ENCODE measurements at regions not wholly inside any gene's neighbourhood (a gene's known extent, or its start where the extent isn't known, plus 50 kb on each side); places are given as distances from the start of the nearest gene placed in this dataset.

DNA sequence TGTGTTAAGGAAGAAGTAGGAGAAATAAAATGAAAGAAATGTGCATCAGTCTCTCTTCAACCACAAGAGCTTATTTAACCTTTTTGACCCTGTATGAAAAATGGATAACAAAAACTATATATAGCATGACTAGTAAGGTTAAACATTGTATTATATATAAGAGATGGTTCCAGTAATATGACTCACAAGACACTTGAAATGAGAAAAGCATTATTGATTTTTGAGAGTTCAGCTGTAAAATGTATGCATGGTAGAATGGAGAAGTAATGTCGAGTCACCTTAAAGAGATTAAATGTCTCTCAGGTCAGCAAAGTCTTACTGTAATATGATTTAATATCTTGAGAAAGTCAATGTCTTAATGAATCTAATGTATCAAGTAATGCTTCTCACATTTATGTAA lies 860.9 kb downstream of the TAF11L14 start:
- TF ChIP-seq, protein P1, sequence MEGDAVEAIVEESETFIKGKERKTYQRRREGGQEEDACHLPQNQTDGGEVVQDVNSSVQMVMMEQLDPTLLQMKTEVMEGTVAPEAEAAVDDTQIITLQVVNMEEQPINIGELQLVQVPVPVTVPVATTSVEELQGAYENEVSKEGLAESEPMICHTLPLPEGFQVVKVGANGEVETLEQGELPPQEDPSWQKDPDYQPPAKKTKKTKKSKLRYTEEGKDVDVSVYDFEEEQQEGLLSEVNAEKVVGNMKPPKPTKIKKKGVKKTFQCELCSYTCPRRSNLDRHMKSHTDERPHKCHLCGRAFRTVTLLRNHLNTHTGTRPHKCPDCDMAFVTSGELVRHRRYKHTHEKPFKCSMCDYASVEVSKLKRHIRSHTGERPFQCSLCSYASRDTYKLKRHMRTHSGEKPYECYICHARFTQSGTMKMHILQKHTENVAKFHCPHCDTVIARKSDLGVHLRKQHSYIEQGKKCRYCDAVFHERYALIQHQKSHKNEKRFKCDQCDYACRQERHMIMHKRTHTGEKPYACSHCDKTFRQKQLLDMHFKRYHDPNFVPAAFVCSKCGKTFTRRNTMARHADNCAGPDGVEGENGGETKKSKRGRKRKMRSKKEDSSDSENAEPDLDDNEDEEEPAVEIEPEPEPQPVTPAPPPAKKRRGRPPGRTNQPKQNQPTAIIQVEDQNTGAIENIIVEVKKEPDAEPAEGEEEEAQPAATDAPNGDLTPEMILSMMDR (IDR thresholded peaks at IDR 0.05; ENCODE audit: unreplicated experiment in 3 of 3): no peak
- no peaks in the 10 kb centered on the region for H3K36me3 Mint-ChIP-seq (ENCODE audit: low read depth)
- no peak overlapping the region for H3K27ac Mint-ChIP-seq
- H3K9me3 Mint-ChIP-seq: peaks cover 17% of the 10 kb centered on the region
- H3K27me3 Mint-ChIP-seq (ENCODE audit: low read depth): no peaks in the 10 kb centered on the region
- no peaks in the 10 kb centered on the region for H3K4me1 Mint-ChIP-seq
- H3K4me3 Mint-ChIP-seq: no peak overlapping the region

DNA sequence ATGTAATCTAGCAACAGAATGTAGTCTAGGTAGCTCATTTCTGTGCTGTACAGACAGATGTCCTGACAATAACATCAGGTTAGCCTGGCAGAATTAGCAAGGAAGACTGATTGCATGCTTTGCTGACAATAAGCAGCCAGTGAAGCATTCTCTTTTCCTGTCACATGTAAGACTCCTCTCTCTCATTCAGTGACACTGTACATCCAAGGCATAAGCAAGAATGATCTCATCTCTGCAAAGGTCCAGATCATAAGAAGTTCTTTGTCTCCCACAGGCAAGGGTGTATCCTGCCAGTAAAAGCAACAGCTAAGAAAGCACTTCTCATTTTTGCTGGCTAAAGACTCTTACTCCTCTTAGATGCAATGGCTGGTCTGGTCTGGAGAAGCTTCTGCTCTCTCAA lies 861.8 kb downstream of the TAF11L14 start:
- Mint-ChIP-seq H3K27me3 (ENCODE audit: low read depth) (no peaks in the 10 kb centered on the region), H3K9me3 (peaks cover 17% of the 10 kb centered on the region), H3K4me3 (no peak overlapping the region), H3K36me3 (ENCODE audit: low read depth) (no peaks in the 10 kb centered on the region), H3K27ac (no peak overlapping the region), H3K4me1 (no peaks in the 10 kb centered on the region)
- TF ChIP-seq, protein P1 (IDR thresholded peaks at IDR 0.05; ENCODE audit: unreplicated experiment in 3 of 3): no peak

DNA sequence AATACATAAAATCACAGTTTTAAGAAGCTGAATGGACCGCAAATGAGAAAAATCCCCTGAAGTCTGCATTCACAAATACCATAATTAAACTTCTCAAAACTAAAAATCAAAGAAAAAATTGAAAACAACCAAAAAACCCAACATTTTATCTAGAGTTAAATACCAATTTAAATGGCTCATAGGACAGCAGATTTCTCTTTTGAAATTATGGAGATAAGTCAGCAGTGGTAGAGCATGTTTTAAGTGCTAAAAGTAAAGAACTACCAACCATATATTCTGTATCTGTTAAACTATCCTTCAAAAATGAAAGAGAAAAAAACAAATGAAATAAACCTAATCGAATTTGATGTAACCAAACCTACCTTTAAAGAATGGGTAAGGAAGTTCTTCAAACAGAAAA lies 862.8 kb downstream of the TAF11L14 start:
- no peaks in the 10 kb centered on the region for H3K4me1 Mint-ChIP-seq
- TF ChIP-seq, protein P1 (IDR thresholded peaks at IDR 0.05; ENCODE audit: unreplicated experiment in 3 of 3): no peak
- no peaks in the 10 kb centered on the region for H3K27me3 Mint-ChIP-seq (ENCODE audit: low read depth)
- H3K27ac Mint-ChIP-seq: no peak overlapping the region
- H3K36me3 Mint-ChIP-seq (ENCODE audit: low read depth): no peaks in the 10 kb centered on the region
- no peak overlapping the region for H3K4me3 Mint-ChIP-seq
- peaks cover 17% of the 10 kb centered on the region for H3K9me3 Mint-ChIP-seq

DNA sequence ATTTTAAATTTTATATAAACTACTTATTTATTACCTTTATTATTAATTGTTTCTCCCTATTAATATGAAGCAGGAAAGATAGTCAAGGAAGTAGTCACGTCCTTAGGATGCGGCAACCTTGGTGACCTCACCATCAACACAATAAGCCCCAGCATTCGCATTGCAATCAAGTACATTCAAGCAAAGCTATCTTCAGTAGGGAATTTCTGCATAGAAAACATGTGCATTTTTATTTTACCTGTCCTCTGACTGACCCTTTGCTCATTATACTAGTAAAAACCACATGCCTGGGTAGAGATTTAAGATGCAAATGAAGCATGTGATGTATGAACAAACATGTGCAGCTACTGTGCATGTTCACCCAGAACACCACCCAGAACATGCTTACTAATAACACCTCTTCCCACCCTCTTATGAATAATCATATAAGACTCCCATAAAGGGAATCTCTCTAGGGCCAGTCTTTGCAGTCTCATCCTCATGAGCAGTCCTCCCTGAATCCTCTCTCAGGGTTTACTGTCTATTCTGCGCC lies 869.6 kb downstream of the TAF11L14 start:
- H3K4me3 Mint-ChIP-seq: no peak overlapping the region
- H3K27ac Mint-ChIP-seq: no peak overlapping the region
- H3K9me3 Mint-ChIP-seq: no peaks in the 10 kb centered on the region
- TF ChIP-seq, protein P1 (IDR thresholded peaks at IDR 0.05; ENCODE audit: unreplicated experiment in 3 of 3): no peak
- H3K27me3 Mint-ChIP-seq (ENCODE audit: low read depth): no peaks in the 10 kb centered on the region
- no peaks in the 10 kb centered on the region for H3K36me3 Mint-ChIP-seq (ENCODE audit: low read depth)
- no peaks in the 10 kb centered on the region for H3K4me1 Mint-ChIP-seq

DNA sequence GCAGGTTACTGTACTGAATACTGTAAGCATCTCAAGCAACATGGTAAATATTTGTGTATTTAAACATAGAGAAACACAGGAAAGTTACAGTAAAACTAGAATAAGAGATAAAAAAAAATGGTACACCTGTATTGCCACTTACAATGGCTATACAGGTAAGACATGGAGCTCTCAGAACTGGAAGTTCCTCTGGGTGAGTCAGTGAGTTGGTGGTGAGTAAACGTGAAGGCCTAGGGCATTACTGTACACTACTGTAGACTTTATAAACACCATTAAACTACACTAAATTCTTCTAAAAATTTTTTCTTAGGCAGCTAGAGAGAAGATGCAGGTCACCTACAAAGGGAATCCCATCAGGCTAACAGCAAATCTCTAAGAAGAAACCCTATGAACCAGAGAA lies 872.9 kb downstream of the TAF11L14 start:
- no peaks in the 10 kb centered on the region for H3K36me3 Mint-ChIP-seq (ENCODE audit: low read depth)
- no peaks in the 10 kb centered on the region for H3K9me3 Mint-ChIP-seq
- H3K4me3 Mint-ChIP-seq: no peak overlapping the region
- TF ChIP-seq, protein P1 (IDR thresholded peaks at IDR 0.05; ENCODE audit: unreplicated experiment in 3 of 3): no peak
- no peaks in the 10 kb centered on the region for H3K4me1 Mint-ChIP-seq
- no peak overlapping the region for H3K27ac Mint-ChIP-seq
- no peaks in the 10 kb centered on the region for H3K27me3 Mint-ChIP-seq (ENCODE audit: low read depth)

DNA sequence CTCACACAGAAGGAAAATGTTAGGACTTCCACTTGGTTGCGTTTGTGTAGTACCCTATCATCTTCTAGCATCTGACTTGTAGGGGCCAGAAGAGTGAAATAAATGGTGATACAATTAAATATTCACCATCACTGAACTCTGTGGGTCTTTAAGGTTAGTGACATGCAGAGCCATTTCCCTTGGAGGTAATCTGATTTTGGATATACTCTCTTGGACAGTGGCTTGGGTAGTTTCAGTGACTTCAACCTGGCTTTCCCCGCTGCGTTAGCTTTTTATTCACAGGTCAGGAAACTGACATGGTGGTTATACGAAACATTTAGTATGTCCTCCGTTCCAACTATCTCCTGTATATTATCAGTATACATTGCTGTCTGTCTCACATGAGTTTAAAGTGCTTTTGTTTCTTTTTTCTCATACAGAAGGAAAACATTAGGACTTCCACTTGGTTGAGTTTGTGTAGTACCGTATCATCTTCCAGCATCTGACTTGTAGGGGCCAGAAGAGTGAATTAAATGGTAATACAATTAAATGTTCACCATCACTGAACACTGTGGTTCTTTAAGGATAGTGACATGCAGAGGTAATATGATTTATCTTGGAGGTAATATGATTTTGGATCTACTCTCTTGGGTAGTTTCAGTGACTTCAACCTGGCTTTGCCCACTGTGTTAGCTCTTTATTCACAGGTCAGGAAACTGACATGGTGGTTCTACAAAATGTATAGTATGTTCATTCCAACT lies 883.6 kb downstream of the TAF11L14 start:
- peaks cover 2% of the 10 kb centered on the region for H3K9me3 Mint-ChIP-seq
- H3K27me3 Mint-ChIP-seq (ENCODE audit: low read depth): no peaks in the 10 kb centered on the region
- no peaks in the 10 kb centered on the region for H3K36me3 Mint-ChIP-seq (ENCODE audit: low read depth)
- H3K4me3 Mint-ChIP-seq: no peak overlapping the region
- TF ChIP-seq, protein P1 (IDR thresholded peaks at IDR 0.05; ENCODE audit: unreplicated experiment in 3 of 3): no peak
- no peak overlapping the region for H3K27ac Mint-ChIP-seq
- no peaks in the 10 kb centered on the region for H3K4me1 Mint-ChIP-seq
